Inflammatory macrophage treated with lipopolysaccharide for 1 hour (primary cell): ENCODE measurements at regions not wholly inside any gene's neighbourhood (a gene's known extent, or its start where the extent isn't known, plus 50 kb on each side); places are given as distances from the start of the nearest gene placed in this dataset.

Experiments
- DNase-seq, 2 donors: peaks; one replicate each; pipeline ENCODE4 v3.0.0-alpha.2; 2020 to 2022

DNA sequence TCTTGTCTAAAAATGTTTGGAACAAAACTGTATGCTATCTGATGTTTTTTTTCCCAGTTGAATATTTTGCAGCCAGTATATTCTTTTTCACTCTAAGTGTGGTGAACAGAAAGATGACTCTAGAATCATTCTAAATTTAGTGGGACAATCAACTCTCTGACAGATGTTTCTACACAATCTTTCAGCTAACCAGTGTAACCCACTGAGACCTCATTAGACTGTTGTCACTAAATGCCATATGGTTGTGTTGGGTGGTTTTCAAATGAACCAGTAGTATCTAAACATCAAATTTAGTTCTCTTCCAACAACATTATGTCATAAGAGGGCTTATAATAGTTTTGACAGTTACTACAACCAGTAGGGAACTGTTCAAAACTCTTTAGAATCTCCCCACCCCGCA, 129.6 kb upstream of the PRLR start:
- no peak for DNase-seq

GRCh38 chr5:35357973-35358372, 127.7 kb upstream of the PRLR start:
- DNase-seq, result no peak

- no peak for DNase-seq
Observed at GRCh38 chr5:35356725-35357124, 126.4 kb upstream of the PRLR start.

DNA sequence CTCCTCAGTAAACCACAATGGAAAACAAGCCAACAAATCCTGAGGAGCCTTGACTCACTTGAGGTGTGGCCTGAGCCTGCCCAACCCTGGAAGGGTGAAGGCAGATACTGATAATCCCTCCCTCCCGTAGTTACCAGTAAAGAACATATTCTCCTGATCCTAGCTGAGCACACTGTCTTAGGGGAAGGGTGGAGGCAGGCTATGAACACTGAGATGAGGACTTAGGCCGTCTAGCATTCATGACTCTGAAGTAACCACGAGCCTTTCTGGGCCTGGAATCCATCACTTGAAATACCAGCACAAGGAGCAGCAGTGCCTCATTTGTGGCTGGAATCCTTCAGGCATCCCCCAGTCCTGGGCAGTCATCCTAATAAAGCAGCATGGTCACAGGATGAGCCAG, 124.5 kb upstream of the PRLR start:
- no peak for DNase-seq

DNA sequence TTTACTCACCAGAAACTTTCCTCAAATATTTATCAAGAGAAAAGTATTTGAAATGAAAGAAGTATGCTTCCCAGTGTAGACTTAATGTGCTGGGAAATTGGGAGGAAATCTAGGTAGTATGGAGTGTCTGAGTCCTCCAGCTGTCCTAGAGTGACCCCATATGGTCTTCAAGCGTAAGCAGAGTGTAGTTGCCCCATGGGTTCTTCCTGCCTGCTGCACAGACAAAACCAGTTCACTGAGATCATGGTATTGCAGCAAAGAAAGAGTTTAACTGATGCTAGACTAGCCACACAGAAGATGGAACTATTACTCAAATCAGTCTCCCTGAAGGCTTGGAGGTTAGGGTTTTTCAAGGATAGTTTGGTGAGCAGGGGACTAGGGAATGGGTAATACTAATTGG, 114.9 kb upstream of the PRLR start:
- no peak for DNase-seq

GRCh38 chr5:35342664-35343063, 112.4 kb upstream of the PRLR start:
- DNase-seq, result no peak

DNA sequence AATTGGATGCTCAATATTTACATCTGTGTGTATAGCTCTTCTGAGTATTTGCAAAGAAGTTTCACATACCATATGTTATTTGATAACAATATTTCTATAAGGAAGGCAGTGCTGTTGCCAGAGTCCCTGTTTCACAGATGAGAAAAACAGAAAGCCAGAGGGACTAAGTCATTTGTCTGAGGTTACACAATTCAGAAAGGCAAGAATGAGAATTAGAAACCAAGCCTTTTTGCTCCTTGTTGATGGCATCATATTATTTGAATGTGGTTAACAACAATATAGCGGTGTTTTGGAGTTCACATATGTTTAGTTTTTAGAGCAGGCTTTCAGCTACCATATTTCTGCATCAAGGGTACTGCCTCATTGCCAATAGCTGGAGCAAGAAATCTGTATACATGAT, 110.9 kb upstream of the PRLR start:
- no peak for DNase-seq

GRCh38 chr5:35339616-35340100, 109.4 kb upstream of the PRLR start:
- DNase-seq, result no peak

DNA sequence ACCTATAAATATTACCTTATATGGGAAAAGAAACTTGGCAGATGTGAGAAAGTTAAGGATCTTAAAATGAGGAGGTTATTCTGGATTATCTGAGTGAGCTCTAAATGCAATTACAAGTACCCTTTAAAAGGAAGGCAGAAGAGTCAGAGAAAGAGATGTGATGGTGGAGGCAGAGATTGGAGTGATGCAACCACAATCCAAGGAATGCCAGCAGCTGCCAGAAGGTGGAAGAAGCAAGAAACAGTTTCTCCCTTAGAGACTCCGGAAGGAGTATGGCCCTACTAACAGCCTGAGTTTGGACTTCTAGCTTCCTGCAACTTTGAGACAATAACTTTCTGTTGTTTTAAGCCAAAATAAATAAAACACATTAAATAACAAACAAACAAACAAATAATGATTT, 108.7 kb upstream of the PRLR start:
- no peak for DNase-seq

DNA sequence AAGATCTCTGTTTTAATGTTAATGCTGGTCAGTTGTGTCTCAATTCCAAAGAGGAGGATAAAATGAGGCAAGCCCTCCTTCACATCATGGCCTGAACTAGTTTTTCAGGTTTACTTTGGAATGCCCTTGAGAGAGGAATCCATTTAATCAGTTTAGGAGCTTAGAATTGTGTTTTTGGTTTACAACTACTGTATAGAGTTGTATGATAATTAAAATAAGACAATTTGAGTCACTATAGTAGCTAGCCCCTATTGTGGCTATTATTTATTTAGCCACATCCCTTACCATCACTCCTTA, 107.8 kb upstream of the PRLR start:
- DNase-seq, result no peak

GRCh38 chr5:35337340-35338156, 107.3 kb upstream of the PRLR start:
- no peak for DNase-seq

GRCh38 chr5:35336230-35336629, 105.9 kb upstream of the PRLR start:
- no peak for DNase-seq

GRCh38 chr5:35335752-35336151, 105.5 kb upstream of the PRLR start:
- no peak for DNase-seq

DNA sequence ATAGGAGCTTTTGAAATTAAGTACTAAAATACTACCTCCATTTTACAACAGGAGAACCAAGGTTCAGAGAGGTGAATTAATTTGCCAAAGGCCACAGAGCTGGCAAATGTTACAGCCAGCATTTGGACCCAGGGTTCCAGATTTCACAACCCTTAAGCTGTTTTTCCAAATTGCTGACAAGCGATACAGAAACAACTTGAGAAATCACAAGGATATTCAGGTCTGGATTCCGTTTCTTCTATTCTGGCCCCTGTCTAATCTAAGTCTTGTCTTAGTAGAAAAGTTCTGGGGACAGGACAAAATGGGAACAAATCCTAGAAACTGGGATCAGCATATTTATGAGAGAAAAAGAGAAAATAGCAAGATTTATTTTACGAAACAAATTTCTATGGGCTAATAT, 103.1 kb upstream of the PRLR start:
- DNase-seq, result no peak

GRCh38 chr5:35331956-35332950, 102.0 kb upstream of the PRLR start:
- peak; percentile 13 to 52 for DNase-seq

DNA sequence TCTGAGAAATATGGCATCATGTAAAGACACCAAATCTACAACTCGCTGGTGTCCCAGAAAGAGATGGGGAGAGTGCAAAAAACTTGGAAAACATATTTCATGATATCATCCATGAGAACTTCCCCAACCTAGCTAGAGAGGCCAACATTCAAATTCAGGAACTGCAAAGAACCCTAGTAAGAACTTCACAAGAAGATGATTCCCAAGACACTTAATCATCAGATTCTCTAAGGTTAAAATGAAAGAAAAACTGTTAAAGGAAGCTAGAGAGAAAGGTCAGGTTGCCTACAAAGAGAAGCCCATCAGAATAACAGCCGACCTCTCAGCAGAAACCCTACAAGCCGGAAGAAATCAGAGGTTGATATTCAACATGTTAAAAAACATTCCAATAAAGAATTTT, 95.5 kb upstream of the PRLR start:
- peak; percentile 29 to 62 for DNase-seq

DNA sequence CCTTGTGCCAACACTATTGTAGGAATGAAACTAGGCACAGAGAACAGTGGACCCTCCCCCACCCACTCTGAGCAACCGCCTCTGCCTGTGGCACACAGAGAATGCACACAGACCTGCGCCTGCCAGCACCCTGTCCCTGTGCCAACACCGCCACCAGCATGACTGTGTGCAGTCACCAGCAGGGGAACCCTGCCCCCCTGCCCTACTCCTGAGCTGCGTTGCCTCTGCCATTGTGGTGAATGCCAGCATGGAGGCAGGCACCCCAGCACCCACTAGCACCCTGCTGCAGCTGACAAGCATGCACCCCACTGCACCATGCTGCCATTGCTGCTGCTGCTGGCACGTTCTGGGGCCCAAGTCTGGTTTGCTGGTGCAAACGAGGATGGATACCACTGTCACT, 94.4 kb upstream of the PRLR start:
- DNase-seq, result no peak

- no peak for DNase-seq
Observed at GRCh38 chr5:35324201-35324600, 93.9 kb upstream of the PRLR start.

DNA sequence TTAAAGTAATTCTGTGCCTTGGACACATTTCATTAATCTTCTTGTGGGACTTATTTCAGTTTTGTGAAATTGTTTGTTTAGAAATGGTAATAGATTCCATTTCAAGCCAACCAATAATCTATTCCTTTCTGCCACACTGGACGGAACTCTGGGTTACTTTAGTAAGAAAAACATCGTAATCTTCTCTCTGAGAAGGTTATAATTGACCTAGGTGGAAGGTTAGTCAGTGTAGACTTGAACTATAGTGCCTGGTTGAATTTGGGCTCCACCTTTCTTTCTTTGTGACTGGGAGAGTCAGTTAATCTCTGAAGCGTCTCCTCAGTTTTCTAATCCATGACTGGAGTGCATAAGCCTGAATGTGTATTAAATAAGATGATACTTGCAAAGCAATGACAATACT, 89.7 kb upstream of the PRLR start:
- DNase-seq, result no peak

DNA sequence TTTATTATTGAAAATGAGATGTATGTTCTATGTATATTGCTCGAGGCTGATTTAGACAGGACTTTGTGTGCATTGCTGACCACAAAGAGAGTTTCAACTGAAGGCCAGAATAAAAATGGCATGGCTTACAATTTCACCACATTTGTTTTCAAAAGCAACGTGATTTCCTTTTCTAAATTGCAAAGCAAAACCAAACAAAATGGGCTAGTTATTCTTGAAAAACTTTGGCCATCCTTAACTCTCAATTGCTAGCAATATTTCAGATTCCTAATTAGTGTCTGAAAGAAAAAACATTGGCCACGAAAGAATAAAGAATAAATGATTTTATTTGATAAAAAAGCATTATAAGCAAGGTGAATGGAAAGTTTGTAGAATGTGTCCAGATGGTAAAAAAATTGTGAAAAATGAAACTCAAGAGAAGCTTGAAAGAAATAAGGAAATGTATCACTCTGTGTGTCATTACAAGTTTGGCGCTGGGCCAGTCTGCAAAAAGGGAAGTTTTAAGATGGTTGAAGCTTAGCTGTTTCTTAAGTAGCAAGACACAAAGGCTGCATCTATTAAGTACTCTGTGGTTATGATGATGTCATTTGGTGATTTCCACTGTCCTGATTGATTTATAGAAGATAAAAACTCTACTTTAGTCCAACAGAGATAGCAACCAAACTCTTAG, 89.2 kb upstream of the PRLR start:
- peak; percentile 98 to 99 for DNase-seq

GRCh38 chr5:35317586-35317985, 87.3 kb upstream of the PRLR start:
- DNase-seq, result no peak

DNA sequence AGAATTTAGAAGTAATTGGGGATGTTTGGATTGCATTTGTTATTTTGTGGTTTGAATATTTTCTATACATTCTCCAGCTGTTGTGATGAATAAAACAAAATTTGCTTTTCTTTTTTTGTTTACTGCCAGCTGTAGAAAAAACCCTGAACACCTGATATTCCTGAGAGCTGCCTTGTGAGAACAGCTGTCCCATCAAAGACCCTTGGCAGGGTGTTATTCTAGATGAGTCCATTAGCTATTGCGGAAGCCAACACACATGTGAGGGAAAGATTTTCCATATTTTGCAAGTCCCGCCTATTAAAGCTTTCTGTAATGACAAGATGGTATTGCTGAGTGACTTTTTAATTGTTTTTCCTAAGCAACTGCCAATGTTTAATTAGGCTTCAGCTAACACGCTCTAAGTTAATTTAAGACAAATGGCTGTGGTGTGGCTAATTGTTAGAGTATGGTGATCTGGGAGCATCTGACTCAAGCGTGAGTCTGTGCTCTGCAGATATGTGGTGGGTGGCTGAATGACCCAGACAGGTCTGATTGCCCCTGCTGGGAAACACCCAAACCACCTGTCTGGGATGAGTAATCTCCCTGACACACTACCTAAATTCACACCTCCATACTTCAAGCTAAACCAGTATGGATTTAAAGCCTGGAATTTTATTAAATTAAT, 86.5 kb upstream of the PRLR start:
- no peak for DNase-seq

- peak; percentile 55 to 63 for DNase-seq
Observed at GRCh38 chr5:35313291-35313690, 83.0 kb upstream of the PRLR start.
